GM12878 (cell line): ENCODE measurements at regions not wholly inside any gene's neighbourhood (a gene's known extent, or its start where the extent isn't known, plus 50 kb on each side); places are given as distances from the start of the nearest gene placed in this dataset.

Experiments used
- ATAC-seq: fragments of 200-7000 bp; cut with Tn5 transposase; 3 replicates; pipeline ENCODE4 v1.9.1; 2020; ENCODE audit warnings: mild to moderate bottlenecking, moderate library complexity
- BruUV-seq: library from RNA; stranded (reverse); fragments of 400-500 nt; replicated peaks from 2 replicates; lab custom pipeline; 2021; lab: Mats Ljungman, UMichigan
- CTCF ChIA-PET: fragments of 300-600 bp; sonication (Branson Sonifier 250); formaldehyde crosslinking; extraction: SDS; loops from one replicate; lab custom pipeline; 2021; ENCODE audit warnings: inconsistent platforms; lab: Yijun Ruan, JAX
- POLR2A ChIA-PET: fragments of 350-600 bp; formaldehyde crosslinking; extraction: SDS; loops from one replicate; lab custom pipeline; 2021; ENCODE audit warnings: inconsistent platforms; lab: Charles Lee
- RAD21 ChIA-PET: fragments of 300-600 bp; sonication (Branson Sonifier 250); formaldehyde crosslinking; loops from one replicate; lab custom pipeline; 2023; ENCODE audit warnings: antibody characterized with exemption; ENCODE audit not compliant: unreplicated experiment; lab: Charles Lee
- SMC1A ChIA-PET: fragments of 300-600 bp; sonication (Branson Sonifier 250); formaldehyde crosslinking; loops from one replicate; lab custom pipeline; 2023; ENCODE audit not compliant: unreplicated experiment, uncharacterized antibody; lab: Charles Lee
- DNase-seq: peaks from one replicate; pipeline ENCODE4 v3.0.0-alpha.2; 2011; ENCODE audit warnings: low read depth, low spot score
- FAIRE-seq: peaks from 3 replicates; lab custom pipeline; 2011; peaks lifted over from hg19 to GRCh38; lab: Jason Lieb, UNC
- H2AFZ ChIP-seq: 2 replicates; pipeline ENCODE4 v1.6.0; 2011; ENCODE audit warnings: low read depth, low read length, control low read depth; ENCODE audit not compliant: control insufficient read depth
- H3K27ac ChIP-seq: 2 replicates; pipeline ENCODE4 v1.5.1; 2011; ENCODE audit warnings: control low read depth; ENCODE audit not compliant: control insufficient read depth, insufficient read depth
- H3K27me3 ChIP-seq, 2 experiments: replicated peaks in 1 of 2; 2 replicates each; pipeline versions ENCODE4 v1.6.0 to v1.6.1; 2011; ENCODE audit warnings: low read length in 1 of 2; ENCODE audit not compliant: control insufficient read depth in 2 of 2, insufficient read depth in 2 of 2
- H3K36me3 ChIP-seq, 2 experiments: 2 replicates each; pipeline ENCODE4 v1.5.1; 2011; ENCODE audit warnings: low read length in 1 of 2; ENCODE audit not compliant: control insufficient read depth in 2 of 2, insufficient read depth in 2 of 2
- H3K4me1 ChIP-seq: 2 replicates; pipeline ENCODE4 v1.6.1; 2011; ENCODE audit warnings: mild to moderate bottlenecking, low read length, moderate library complexity, mixed read lengths; ENCODE audit not compliant: control insufficient read depth, insufficient read depth
- H3K4me2 ChIP-seq: 2 replicates; pipeline ENCODE4 v1.6.0; 2011; ENCODE audit warnings: control low read depth; ENCODE audit not compliant: control insufficient read depth, insufficient read depth
- H3K4me3 ChIP-seq: fragments of 200-600 bp; sonication (generic); 2 replicates; pipeline ENCODE4 v1.5.1; 2016
- H3K79me2 ChIP-seq: 2 replicates; pipeline ENCODE4 v1.6.0; 2011; ENCODE audit warnings: low read length; ENCODE audit not compliant: control insufficient read depth, insufficient read depth
- H3K9ac ChIP-seq: 2 replicates; pipeline ENCODE4 v1.8.0; 2011; ENCODE audit warnings: low read length, control low read depth, mixed read lengths; ENCODE audit not compliant: control insufficient read depth, insufficient read depth
- H3K9me3 ChIP-seq: replicated peaks from 3 replicates; pipeline ENCODE4 v1.5.1; 2011; ENCODE audit warnings: mild to moderate bottlenecking, low read length; ENCODE audit not compliant: control insufficient read depth, insufficient read depth
- H4K20me1 ChIP-seq: 2 replicates; pipeline ENCODE4 v1.6.0; 2011; ENCODE audit not compliant: control insufficient read depth, insufficient read depth
- EP300 ChIP-seq, 2 experiments: fragments of 150-350 bp in 1 of 2; IDR thresholded peaks; 2 replicates each; pipeline ENCODE4 v1.6.1; 2011 to 2012; ENCODE audit warnings: low read depth in 2 of 2, low read length in 2 of 2, borderline replicate concordance in 1 of 2, improper control_type of control experiment in 1 of 2, inconsistent platforms in 1 of 2; ENCODE audit not compliant: control insufficient read depth in 1 of 2
- FOS ChIP-seq: IDR thresholded peaks from 3 replicates; pipeline ENCODE4 v1.6.1; 2011; ENCODE audit warnings: borderline replicate concordance; ENCODE audit not compliant: insufficient read length; ENCODE audit errors: extremely low read depth
- HSF1 ChIP-seq: fragments of 150-350 bp; IDR thresholded peaks from 2 replicates; pipeline ENCODE4 v1.6.1; 2014; ENCODE audit warnings: mild to moderate bottlenecking, low read depth, low read length
- STAT1 ChIP-seq: fragments of 450-650 bp; conservative IDR thresholded peaks from 2 replicates; pipeline ENCODE4 v1.6.1; 2014; ENCODE audit warnings: antibody characterized with exemption, mild to moderate bottlenecking
- ZBTB4 ChIP-seq: fragments of 450-650 bp; formaldehyde crosslinking; IDR thresholded peaks from 2 replicates; pipeline ENCODE4 v1.4.0; 2022; ENCODE audit warnings: mild to moderate bottlenecking, moderate library complexity
- ZNF384 ChIP-seq: IDR thresholded peaks from 2 replicates; pipeline ENCODE4 v1.6.1; 2012; ENCODE audit warnings: low read depth, mild to moderate bottlenecking, low read length, improper control_type of control experiment, borderline replicate concordance
- WGBS: methylation state at CpG from one replicate; pipeline ENCODE4 v1.1.6; 2016; ENCODE audit warnings: low lambda C conversion rate; ENCODE audit not compliant: insufficient replicate concordance, insufficient coverage; ENCODE audit errors: missing lambda C conversion rate; 5-methylcytosine and 5-hydroxymethylcytosine counted together
- in situ Hi-C: fragments of 300-500 bp; cut with MboI; formaldehyde crosslinking; loops from 9 replicates; pipeline ENCODE4 v1.14.3; 2018; ENCODE audit warnings: mixed read lengths
- intact Hi-C: fragments of 100-400 bp; cut with micrococcal nuclease; formaldehyde crosslinking; loops from one replicate; pipeline ENCODE4 v1.14.2; 2022; ENCODE audit not compliant: unreplicated experiment

- FAIRE-seq (no peak), DNase-seq (no peak), ATAC-seq (no peak)
- Histone ChIP-seq H3K36me3 (no peaks in the 10 kb centered on the region), H3K9me3 (no peaks in the 10 kb centered on the region), H3K79me2 (no peaks in the 10 kb centered on the region), H3K4me2 (no peak overlapping the region), H3K4me1 (no peaks in the 10 kb centered on the region), H3K9ac (no peak overlapping the region), H3K4me3 (no peak overlapping the region), H4K20me1 (no peaks in the 10 kb centered on the region), H3K27me3 (no peaks in the 10 kb centered on the region), H3K27ac (no peak overlapping the region), H2AFZ (no peak overlapping the region)
- intact Hi-C loops, result no loop called here
- ChIA-PET SMC1A (no interaction called here), CTCF (no interaction called here), RAD21 (no interaction called here), POLR2A (no interaction called here)
- in situ Hi-C loops, result no loop called here
- BruUV-seq, result no TSS peak
- TF ChIP-seq ZNF384, result no peak
- no peak for TF ChIP-seq STAT1
- 4% methylated on average over 3 of the region's 3 CpGs for WGBS
These were observed 260.1 kb upstream of the TMPRSS15 start for GRCh38 chr21:18663663-18664062.

GRCh38 chr21:18666725-18667124 is 263.1 kb upstream of the TMPRSS15 start:
- Histone ChIP-seq H3K27ac (no peak overlapping the region), H3K36me3 (no peaks in the 10 kb centered on the region), H4K20me1 (no peaks in the 10 kb centered on the region), H2AFZ (no peak overlapping the region), H3K4me1 (no peaks in the 10 kb centered on the region), H3K79me2 (no peaks in the 10 kb centered on the region), H3K4me3 (no peak overlapping the region), H3K9ac (no peak overlapping the region), H3K9me3 (no peaks in the 10 kb centered on the region), H3K4me2 (no peak overlapping the region), H3K27me3 (no peaks in the 10 kb centered on the region)
- BruUV-seq, result no TSS peak
- no peak for FAIRE-seq
- in situ Hi-C loops, result no loop called here
- CTCF ChIA-PET, result no interaction called here
- RAD21 ChIA-PET, result no interaction called here
- SMC1A ChIA-PET, result no interaction called here
- POLR2A ChIA-PET, result no interaction called here
- TF ChIP-seq FOS (no peak), EP300 (IDR thresholded peaks at IDR 0.05; ENCODE audit: borderline replicate concordance in 1 of 2, control insufficient read depth in 1 of 2, low read depth in 2 of 2, low read length in 2 of 2) (no peak), ZBTB4 (no peak), HSF1 (no peak)
- no peak for DNase-seq
- ATAC-seq, result no peak
- WGBS, result 0% methylated on average over 1 of the region's 1 CpG
- intact Hi-C loops, result no loop called here
